ENCODE measurements at regions not wholly inside any gene's neighbourhood (a gene's known extent, or its start where the extent isn't known, plus 50 kb on each side); places are given as distances from the start of the nearest gene placed in this dataset.

DNA sequence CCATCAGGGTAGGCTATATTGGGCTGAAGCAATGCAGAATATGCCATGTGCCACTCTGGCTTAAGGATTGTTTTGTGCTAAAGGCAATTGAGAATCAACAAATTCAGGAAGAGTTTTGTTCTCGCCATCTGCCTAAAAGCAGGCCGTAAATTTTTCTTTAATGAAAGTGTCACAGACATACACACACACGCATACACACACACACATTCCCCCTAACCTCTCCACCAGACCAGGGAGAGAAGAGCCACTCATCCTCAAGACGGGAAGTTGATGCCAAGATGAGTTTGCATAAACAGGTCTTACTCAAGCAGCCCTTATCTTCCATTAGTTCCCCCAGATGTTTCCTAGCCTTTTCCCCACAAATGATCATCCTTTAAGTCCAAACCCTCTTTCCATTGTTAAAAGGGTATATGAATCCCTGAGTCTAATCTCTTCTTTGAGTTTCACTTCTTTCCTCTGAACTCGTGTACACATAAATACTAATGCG is 59.6 kb upstream of the TRIM24 start (continued):
- TF ChIP-seq, protein P1, sequence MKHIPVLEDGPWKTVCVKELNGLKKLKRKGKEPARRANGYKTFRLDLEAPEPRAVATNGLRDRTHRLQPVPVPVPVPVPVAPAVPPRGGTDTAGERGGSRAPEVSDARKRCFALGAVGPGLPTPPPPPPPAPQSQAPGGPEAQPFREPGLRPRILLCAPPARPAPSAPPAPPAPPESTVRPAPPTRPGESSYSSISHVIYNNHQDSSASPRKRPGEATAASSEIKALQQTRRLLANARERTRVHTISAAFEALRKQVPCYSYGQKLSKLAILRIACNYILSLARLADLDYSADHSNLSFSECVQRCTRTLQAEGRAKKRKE (CRISPR knock-in tag; IDR thresholded peaks at IDR 0.05; ENCODE audit: low read depth) = no peak
- TF ChIP-seq ZNF302 (CRISPR knock-in tag; IDR thresholded peaks at IDR 0.05) (no peak), HEYL (CRISPR knock-in tag; IDR thresholded peaks at IDR 0.05) (no peak), CBX2 (IDR thresholded peaks at IDR 0.05; ENCODE audit: borderline replicate concordance, low read depth) (no peak), CBX8 (IDR thresholded peaks at IDR 0.05) (no peak), MAFK (IDR thresholded peaks at IDR 0.05; ENCODE audit: partially characterized antibody) (no peak), ZC3H11A (IDR thresholded peaks at IDR 0.05) (no peak)

DNA sequence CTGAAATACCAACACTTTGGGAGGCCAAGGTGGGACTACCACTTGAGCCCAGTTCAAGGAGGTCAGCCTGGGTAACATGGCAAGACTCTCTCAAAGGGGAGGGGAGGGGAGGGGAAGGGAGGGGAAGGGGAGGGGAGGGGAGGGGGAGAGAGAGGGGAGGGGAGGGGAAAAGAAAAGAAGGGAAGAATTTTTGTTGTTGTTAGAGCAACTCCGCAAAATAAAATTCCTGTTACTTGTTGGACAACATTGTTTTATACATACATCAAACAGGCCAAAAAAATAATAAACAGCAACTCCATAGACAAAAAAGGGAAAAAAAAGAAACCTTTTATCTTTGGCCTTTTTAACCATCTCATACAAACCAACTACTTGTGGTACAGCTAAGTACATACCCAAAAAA is 57.3 kb upstream of the TRIM24 start:
- FAIRE-seq (no peak), ATAC-seq (no peak), DNase-seq (ENCODE audit: low read depth in 1 of 2, low spot score in 1 of 2) (no peak)
- ChIA-PET POLR2A (no interaction called here), CTCF (no interaction called here)
- TF ChIP-seq NR3C1 (IDR thresholded peaks at IDR 0.05) (no peak), ZSCAN20 (CRISPR knock-in tag; IDR thresholded peaks at IDR 0.05) (no peak), CHD2 (IDR thresholded peaks at IDR 0.05; ENCODE audit: low read length, partially characterized antibody) (no peak), CEBPB (IDR thresholded peaks at IDR 0.05) (no peak)
- TF ChIP-seq, protein P2, sequence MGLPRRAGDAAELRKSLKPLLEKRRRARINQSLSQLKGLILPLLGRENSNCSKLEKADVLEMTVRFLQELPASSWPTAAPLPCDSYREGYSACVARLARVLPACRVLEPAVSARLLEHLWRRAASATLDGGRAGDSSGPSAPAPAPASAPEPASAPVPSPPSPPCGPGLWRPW (IDR thresholded peaks at IDR 0.05) = no peak
- no peaks in the 10 kb centered on the region for H3K9me3 ChIP-seq
- no peak overlapping the region for H3K4me3 ChIP-seq
- WGBS (ENCODE audit: missing lambda C conversion rate) = 92% methylated on average over 1 of the region's 1 CpG
- H3K4me1 ChIP-seq = no peaks in the 10 kb centered on the region
- H3K27ac ChIP-seq = no peak overlapping the region
- no peak overlapping the region for H3K4me2 ChIP-seq

DNA sequence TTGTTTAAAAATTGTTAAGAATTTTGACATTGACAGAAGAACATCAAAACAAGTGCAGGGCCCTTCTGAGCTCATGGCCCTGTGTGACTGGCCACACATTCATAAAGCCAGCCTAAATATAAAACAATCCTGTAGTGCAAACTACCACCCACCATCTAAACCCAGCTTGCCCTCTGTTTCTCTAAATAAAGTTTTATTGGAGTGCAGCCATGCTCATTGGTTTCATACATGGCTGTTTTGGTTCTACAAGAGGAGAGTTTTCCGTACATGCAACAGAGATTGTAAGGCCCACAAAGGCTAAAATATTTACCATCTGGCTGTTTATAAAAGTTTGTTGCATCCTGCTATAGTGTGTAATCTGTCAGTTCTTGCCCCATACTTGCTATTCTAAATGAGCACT is 54.6 kb upstream of the TRIM24 start:
- Histone ChIP-seq H3K9me3 (no peaks in the 10 kb centered on the region), H3K27ac (no peak overlapping the region), H3K4me2 (no peak overlapping the region), H3K4me3 (no peak overlapping the region), H3K4me1 (no peaks in the 10 kb centered on the region)
- CTCF ChIA-PET = interaction anchor here (0.7 to 0.9 kb wide), 3 partner anchors 8 to 26 kb away, joined by 3 read pairs; no protein-coding TSS in a partner anchor
- DNase-seq (ENCODE audit: low read depth in 1 of 2, low spot score in 1 of 2) (no peak), ATAC-seq (no peak), FAIRE-seq (no peak)
- POLR2A ChIA-PET = no interaction called here
- TF ChIP-seq MAZ (IDR thresholded peaks at IDR 0.05; ENCODE audit: borderline replicate concordance, low read depth, low read length) (no peak), RNF2 (IDR thresholded peaks at IDR 0.05; ENCODE audit: borderline replicate concordance, low read depth) (no peak), KDM1A (IDR thresholded peaks at IDR 0.05; ENCODE audit: low read depth) (no peak), NFE2L2 (conservative IDR thresholded peaks at IDR 0.05; ENCODE audit: low read length) (no peak), MYC (IDR thresholded peaks at IDR 0.05; ENCODE audit: borderline replicate concordance, low read length) (no peak)
- TF ChIP-seq, protein P3, sequence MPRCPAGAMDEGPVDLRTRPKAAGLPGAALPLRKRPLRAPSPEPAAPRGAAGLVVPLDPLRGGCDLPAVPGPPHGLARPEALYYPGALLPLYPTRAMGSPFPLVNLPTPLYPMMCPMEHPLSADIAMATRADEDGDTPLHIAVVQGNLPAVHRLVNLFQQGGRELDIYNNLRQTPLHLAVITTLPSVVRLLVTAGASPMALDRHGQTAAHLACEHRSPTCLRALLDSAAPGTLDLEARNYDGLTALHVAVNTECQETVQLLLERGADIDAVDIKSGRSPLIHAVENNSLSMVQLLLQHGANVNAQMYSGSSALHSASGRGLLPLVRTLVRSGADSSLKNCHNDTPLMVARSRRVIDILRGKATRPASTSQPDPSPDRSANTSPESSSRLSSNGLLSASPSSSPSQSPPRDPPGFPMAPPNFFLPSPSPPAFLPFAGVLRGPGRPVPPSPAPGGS (IDR thresholded peaks at IDR 0.05) = no peak
- TF ChIP-seq, protein P4, sequence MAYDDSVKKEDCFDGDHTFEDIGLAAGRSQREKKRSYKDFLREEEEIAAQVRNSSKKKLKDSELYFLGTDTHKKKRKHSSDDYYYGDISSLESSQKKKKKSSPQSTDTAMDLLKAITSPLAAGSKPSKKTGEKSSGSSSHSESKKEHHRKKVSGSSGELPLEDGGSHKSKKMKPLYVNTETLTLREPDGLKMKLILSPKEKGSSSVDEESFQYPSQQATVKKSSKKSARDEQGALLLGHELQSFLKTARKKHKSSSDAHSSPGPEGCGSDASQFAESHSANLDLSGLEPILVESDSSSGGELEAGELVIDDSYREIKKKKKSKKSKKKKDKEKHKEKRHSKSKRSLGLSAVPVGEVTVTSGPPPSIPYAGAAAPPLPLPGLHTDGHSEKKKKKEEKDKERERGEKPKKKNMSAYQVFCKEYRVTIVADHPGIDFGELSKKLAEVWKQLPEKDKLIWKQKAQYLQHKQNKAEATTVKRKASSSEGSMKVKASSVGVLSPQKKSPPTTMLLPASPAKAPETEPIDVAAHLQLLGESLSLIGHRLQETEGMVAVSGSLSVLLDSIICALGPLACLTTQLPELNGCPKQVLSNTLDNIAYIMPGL (CRISPR knock-in tag; IDR thresholded peaks at IDR 0.05; ENCODE audit: borderline replicate concordance) = no peak
- WGBS (ENCODE audit: missing lambda C conversion rate) = 88% methylated on average over 1 of the region's 1 CpG

DNA sequence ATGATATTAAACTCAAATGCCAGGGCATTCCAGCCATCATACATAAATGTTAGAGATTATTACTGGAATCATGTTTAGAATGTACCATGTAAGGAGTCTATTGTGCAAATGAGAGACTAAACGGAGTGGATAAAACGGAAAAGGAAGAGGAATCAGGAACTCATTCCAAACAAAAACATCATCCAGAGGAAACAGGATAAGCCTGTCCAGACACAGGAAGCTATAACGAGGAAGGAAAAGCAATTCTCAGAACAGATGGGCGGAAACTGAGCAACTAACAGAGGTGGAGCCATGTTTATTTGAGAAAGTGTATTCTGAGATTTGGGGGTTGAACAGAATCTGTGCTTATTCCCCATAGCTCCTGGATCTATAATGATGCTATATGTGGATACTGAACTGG is 52.3 kb upstream of the TRIM24 start:
- CTCF ChIA-PET = interaction anchor here (1.3 kb wide), 1 partner anchor 331 kb away, joined by 4 read pairs; no protein-coding TSS in a partner anchor
- no peak for ATAC-seq

More for the DNA sequence above, 52.3 kb upstream of the TRIM24 start:
- Histone ChIP-seq H3K4me2 (no peak overlapping the region), H3K9me3 (no peaks in the 10 kb centered on the region), H3K4me1 (no peaks in the 10 kb centered on the region), H3K27ac (no peak overlapping the region), H3K4me3 (no peak overlapping the region)
- WGBS (ENCODE audit: missing lambda C conversion rate) = 35% methylated on average over 4 of the region's 4 CpGs
- no peak for DNase-seq (ENCODE audit: low read depth in 1 of 2, low spot score in 1 of 2)
- POLR2A ChIA-PET = no interaction called here
- no peak for FAIRE-seq
- TF ChIP-seq KDM1A (IDR thresholded peaks at IDR 0.05; ENCODE audit: low read depth) (no peak), POLR2A (IDR thresholded peaks at IDR 0.05; ENCODE audit: low read length) (no peak), MAFK (IDR thresholded peaks at IDR 0.05; ENCODE audit: partially characterized antibody) (no peak), FOSL2 (IDR thresholded peaks at IDR 0.05) (no peak), FOSL2 (CRISPR knock-in tag; IDR thresholded peaks at IDR 0.05) (no peak), JUN (IDR thresholded peaks at IDR 0.05) (no peak), HOXA7 (CRISPR knock-in tag; IDR thresholded peaks at IDR 0.05) (no peak), BHLHE40 (IDR thresholded peaks at IDR 0.05; ENCODE audit: low read depth, low read length) (no peak), JUNB (IDR thresholded peaks at IDR 0.05) (no peak), HOXB13 (CRISPR knock-in tag; IDR thresholded peaks at IDR 0.05; ENCODE audit: low read depth) (no peak), HOXB5 (CRISPR knock-in tag; IDR thresholded peaks at IDR 0.05) (no peak)
- TF ChIP-seq, protein P4 (CRISPR knock-in tag; IDR thresholded peaks at IDR 0.05; ENCODE audit: borderline replicate concordance) = no peak
- TF ChIP-seq, protein P5, sequence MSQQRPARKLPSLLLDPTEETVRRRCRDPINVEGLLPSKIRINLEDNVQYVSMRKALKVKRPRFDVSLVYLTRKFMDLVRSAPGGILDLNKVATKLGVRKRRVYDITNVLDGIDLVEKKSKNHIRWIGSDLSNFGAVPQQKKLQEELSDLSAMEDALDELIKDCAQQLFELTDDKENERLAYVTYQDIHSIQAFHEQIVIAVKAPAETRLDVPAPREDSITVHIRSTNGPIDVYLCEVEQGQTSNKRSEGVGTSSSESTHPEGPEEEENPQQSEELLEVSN (IDR thresholded peaks at IDR 0.05; ENCODE audit: borderline replicate concordance, low read depth) = no peak
